Epithelial cell of esophagus (primary cell): ENCODE measurements at regions not wholly inside any gene's neighbourhood (a gene's known extent, or its start where the extent isn't known, plus 50 kb on each side); places are given as distances from the start of the nearest gene placed in this dataset.

ENCODE experiments used
- DNase-seq: peaks from one replicate; pipeline ENCODE4 v3.0.0; 2010; ENCODE audit warnings: low read depth
- H3K4me3 ChIP-seq: 2 replicates; pipeline ENCODE4 v1.5.1; 2011; ENCODE audit warnings: mild to moderate bottlenecking, low read length, control low read depth
- CTCF ChIP-seq: IDR thresholded peaks from 2 replicates; pipeline ENCODE4 v1.5.1; 2011; ENCODE audit warnings: low read depth, mild to moderate bottlenecking, low read length, control low read depth, inconsistent platforms; ENCODE audit not compliant: insufficient read depth; ENCODE audit errors: missing control alignments

GRCh38 chr16:74049027-74049426 is 247.6 kb upstream of the PSMD7 start:
- no peak for DNase-seq
- no peak overlapping the region for H3K4me3 ChIP-seq
- no peak for TF ChIP-seq CTCF

- no peak for DNase-seq
- no peak for TF ChIP-seq CTCF
- H3K4me3 ChIP-seq: no peak overlapping the region
These were observed 250.1 kb upstream of the PSMD7 start for GRCh38 chr16:74046524-74046923.

DNA sequence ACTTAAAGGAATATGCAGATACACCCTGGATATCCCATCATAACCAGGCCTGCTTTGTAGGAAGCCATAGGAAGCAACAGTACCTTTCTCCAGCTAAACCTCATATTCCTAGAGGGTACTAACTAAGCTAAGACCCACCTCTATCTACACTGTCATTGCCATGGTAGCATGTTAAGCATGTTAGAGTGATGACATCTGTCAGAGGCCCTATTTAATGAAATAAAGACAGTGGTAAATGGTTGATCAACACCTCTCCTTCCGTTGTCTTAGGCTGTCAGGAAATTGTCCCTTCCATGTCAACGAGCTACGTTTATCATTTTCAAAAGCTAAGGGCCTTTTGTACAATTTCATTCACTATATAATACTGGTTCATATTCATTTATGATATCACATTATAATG is 251.1 kb upstream of the PSMD7 start:
- DNase-seq: no peak
- no peak for TF ChIP-seq CTCF
- H3K4me3 ChIP-seq: no peak overlapping the region

DNA sequence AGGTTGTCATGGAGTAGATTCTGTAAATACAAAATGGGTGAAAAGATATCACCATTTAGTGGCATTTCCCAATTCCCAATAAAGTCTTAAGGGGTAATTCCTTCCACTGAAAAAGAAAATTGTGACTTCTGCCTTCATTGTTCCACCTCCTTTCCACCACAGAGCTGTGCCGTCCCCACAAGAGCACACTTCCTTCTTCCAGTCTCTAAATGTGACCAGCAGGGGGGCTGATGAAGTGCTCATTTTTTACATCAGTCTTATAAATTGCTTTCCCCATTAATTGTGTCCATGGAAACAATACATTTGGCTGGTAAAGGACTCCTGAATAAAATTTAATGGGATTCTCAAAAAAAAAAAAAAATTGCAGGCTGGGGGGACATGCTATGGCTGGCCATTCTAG is 260.8 kb upstream of the PSMD7 start:
- peak; percentile 4 for DNase-seq
- no peak overlapping the region for H3K4me3 ChIP-seq
- TF ChIP-seq CTCF: no peak

- peak; percentile 26 for DNase-seq
- no peak overlapping the region for H3K4me3 ChIP-seq
- peak; percentile 28 for TF ChIP-seq CTCF
These were observed 261.8 kb upstream of the PSMD7 start for GRCh38 chr16:74034862-74035261.

DNA sequence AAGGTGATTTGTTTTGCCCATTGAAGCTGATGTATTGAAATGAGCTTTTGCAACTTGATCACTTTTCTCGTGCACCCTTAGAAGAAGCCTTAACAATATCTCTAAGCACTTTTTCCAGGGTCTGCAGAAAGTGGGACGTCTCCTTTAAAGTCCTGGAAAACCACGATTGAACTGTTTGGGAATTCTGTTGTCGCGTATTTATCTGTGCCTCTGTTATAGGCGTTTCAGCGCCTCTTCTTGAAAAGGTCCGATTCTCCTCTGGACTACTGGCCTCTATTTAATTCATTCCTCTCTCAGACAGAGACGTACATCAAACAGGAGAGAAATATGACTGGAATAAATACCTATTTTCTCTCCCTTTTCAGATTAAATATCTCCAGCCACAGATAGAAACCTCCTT is 262.4 kb upstream of the PSMD7 start:
- TF ChIP-seq CTCF: no peak
- H3K4me3 ChIP-seq: no peak overlapping the region
- DNase-seq: no peak

DNA sequence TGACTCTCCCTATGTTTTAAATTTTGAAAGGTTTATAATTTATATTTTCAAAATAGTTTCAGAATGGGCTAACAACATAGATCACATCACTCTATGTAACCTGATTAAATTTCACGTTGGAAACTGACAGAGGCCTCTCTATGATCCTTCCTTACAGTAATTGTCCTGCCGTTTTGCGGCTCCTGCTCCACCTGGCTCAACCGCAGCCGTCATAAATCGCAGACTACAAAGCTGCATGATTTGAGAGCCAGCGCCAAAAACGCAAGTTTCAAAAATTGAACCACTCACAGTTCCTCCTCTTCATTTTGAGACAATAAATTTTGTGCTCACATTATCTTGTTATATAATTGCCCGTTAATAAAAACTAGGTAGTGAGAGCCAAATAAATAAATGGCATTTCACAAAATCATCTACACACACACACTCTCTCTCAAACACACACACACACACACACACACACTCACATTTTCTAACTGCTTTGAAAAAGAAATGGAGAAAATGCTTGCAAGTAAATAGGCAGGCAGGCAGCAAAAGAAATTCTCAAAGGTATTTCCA is 263.1 kb upstream of the PSMD7 start:
- no peak for TF ChIP-seq CTCF
- no peak overlapping the region for H3K4me3 ChIP-seq
- DNase-seq: no peak
